Erythroblast (primary cell): ENCODE measurements at regions not wholly inside any gene's neighbourhood (a gene's known extent, or its start where the extent isn't known, plus 50 kb on each side); places are given as distances from the start of the nearest gene placed in this dataset.

Experiments
- DNase-seq, 2 experiments: peaks; one replicate each; lab custom pipeline; 2025; lab: John Stamatoyannopoulos, UW
- GATA1 ChIP-seq: IDR thresholded peaks from 2 replicates; pipeline ENCODE4 v1.6.1; 2011; ENCODE audit warnings: low read depth, mild to moderate bottlenecking, control low read depth, low read length, moderate library complexity
- POLR2A ChIP-seq: IDR thresholded peaks from 2 replicates; pipeline ENCODE4 v1.6.1; 2011; ENCODE audit warnings: mild to moderate bottlenecking, low read length

DNA sequence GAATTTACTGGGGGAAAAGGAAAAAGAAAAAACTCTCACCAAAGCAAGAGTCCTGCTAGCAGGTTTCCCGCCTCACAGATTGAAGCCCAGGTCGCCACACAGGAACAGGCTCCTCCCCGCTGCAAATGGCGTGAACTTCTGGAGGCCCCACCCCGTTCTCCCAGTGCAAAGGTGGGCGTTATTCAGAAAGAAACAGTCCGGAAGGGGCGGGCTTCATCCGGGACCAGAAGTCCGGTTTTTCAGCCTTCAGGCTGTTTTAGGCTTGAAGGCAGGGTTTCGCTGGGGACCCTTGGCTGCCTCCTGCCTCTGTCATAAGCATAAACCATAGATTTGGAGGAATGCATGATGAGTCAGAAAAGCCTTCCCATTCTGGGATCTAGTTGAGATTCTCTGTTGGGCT is 148.3 kb upstream of the POU2AF2 start:
- no peak for TF ChIP-seq GATA1
- TF ChIP-seq POLR2A: no peak
- DNase-seq: no peak

GRCh38 chr11:111095327-111095726 is 150.2 kb upstream of the POU2AF2 start:
- no peak for TF ChIP-seq POLR2A
- no peak for TF ChIP-seq GATA1
- DNase-seq: no peak

DNA sequence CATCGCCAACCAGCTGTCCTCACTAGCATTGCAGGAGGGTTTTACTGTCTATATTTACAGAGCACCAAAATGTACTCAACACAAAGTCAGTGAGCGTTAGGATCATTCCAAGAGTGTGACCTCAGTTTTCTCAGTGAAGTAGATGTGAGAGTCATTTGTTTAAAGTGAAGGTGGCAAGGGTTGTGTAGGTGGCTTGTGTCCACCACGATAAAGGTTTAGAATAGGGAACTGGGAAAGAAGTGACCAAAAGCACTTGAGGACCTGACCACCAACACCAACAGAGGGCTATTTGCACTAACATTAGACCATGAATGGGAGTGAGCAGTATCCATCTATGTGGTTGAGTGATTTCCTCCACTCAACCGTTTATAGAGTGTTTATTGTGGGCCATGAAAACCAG is 152.5 kb upstream of the POU2AF2 start:
- TF ChIP-seq POLR2A (no peak), GATA1 (no peak)
- no peak for DNase-seq

- DNase-seq: no peak
- TF ChIP-seq POLR2A (no peak), GATA1 (no peak)
Measured at GRCh38 chr11:111091321-111091938, 154.1 kb upstream of the POU2AF2 start.

DNA sequence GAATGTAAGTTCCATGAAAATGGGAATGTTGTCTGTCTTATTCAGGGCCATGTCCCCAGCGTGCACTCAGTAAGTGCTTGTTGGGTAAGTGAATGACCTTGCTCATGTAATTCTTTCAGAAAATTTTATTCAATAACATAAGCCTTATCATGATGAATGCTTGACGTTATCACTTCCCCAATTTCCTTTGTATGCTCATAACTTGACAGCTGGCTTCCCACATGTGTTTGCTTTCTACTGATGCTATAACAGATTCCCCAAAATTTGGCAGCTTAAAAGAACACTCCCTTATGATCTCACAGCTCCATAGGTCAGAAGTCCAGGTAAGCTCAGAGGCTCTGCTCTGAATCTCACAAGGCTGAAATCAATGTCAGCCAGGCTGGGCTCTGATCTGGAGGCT is 155.8 kb upstream of the POU2AF2 start:
- DNase-seq: no peak
- TF ChIP-seq POLR2A (no peak), GATA1 (no peak)

DNA sequence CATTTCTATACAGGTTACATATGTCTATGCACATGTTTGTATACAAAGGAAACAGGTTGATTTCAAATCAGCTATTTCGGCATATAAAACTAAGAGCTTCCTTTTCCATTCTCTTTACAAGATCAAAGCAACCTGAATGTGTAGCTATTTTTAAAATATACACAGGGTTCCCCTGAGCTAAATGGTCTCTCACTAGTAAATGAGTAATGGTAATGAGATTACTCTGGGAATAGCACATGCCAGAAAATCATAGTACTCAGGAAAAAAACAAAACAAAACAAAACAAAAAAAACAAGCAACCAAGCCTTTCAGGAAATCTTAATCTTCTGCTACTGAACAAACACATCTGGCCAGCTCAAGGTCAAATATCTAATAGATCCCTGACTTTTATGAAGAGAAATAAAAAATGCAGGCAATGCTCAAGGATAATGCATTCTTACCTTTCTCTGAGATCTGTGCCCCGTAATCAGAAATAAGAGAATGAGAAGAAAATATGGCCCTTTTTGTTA is 156.6 kb upstream of the POU2AF2 start:
- no peak for DNase-seq
- TF ChIP-seq POLR2A: no peak
- no peak for TF ChIP-seq GATA1

DNA sequence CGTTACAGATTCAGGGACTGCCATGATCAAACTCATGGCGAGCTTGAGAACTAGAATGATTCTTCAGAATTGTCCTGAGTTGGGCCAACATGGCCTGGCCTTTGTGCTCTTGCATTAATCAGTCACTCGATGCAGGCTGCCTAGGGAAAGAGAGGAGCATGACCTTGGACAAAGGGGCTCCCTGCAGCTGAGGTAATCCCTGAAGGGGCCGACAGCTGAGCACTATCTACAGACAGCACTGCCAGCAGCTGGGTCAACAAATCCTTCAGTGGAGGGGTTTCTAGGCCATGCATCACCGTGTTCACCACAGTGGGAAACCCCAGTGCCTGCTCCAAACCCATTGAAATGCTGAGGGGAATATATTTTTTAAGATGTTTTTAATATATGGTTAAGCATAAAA is 159.5 kb upstream of the POU2AF2 start:
- no peak for TF ChIP-seq GATA1
- no peak for TF ChIP-seq POLR2A
- no peak for DNase-seq

DNA sequence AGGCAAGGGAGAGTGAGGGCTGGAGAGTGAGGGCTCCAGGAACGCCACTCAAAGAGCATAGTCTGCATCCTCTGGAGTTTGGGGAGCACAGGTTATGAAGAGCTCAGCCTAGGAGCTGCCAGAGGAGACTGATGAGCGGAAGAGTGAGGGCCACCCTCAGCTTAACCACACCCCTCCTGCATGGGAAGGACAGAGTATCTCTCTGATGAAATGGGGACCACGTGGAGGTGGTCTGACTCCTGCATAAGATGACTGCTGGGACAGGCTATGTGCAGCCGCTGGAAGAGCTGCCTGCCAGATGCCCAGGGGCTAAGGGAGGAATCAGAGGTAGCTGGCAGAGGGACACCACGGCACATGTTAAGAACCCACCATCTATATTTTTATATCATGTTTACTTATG is 162.9 kb upstream of the POU2AF2 start:
- no peak for DNase-seq

GRCh38 chr11:111081021-111081511 is 164.5 kb upstream of the POU2AF2 start:
- DNase-seq: no peak
- TF ChIP-seq POLR2A (no peak), GATA1 (no peak)

More for the DNA sequence above, 162.9 kb upstream of the POU2AF2 start:
- TF ChIP-seq GATA1 (no peak), POLR2A (no peak)

- no peak for DNase-seq
- TF ChIP-seq POLR2A: no peak
- TF ChIP-seq GATA1: no peak
Measured at GRCh38 chr11:111077530-111078322, 167.8 kb upstream of the POU2AF2 start.

DNA sequence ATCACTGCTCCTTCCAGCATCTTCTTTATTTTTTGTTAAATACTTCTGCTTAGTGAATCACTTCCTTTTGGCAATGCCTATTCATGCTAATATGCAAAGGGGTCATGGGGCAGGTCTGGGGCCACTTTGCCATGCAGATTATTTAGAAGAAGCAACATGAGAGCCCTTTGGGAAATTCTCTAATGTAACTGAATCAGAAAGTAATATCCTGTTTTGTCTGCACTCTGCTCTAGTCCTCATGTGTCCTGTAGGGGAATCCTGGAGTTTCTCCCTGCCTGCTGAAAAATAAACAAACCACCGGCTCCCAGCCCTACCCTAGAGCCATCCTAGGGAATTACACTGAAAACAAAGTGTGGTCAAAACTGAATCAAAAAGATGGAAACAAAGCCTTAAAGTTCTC is 176.5 kb upstream of the POU2AF2 start:
- DNase-seq: no peak
- TF ChIP-seq GATA1 (no peak), POLR2A (no peak)

DNA sequence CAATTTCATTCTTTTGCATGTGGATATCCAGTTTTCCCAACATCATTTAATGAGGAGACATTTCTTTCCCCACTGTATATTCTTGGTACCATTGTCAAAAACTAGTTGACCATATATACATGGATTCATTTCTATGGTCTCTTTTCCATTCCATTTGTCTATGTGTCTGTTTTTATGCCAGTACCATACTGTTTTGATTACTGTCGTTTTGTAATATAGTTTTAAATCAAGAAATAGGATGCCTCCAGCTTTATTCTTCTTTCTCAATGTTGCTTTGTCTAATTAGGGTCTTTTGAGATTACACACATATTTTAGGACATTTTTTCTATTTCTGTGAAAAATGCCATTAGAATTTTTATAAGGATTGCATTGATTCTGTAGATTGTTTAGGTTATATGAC is 177.5 kb upstream of the POU2AF2 start:
- no peak for DNase-seq
- TF ChIP-seq POLR2A: no peak
- TF ChIP-seq GATA1: no peak

DNA sequence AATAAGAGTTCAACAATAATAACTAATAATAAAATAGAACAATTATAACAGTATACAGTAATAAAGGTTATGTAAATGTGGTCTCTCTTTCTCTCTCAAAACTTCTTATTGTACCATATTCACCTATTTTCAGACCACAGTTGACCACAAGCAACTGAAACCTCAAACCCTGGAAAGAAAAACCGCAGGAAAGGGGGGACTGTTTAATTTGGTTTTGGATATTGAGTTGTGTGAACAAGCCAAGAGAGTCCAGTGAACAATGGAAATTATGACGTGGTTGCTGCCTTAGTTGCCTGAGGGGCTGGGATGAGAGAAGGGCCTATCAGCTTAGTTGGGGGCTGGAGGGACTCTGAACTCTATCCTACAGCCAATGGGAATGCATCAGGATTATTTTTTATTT is 178.7 kb upstream of the POU2AF2 start:
- TF ChIP-seq GATA1 (no peak), POLR2A (no peak)

More for the DNA sequence above, 178.7 kb upstream of the POU2AF2 start:
- DNase-seq: no peak
